ENCODE measurements at regions not wholly inside any gene's neighbourhood (a gene's known extent, or its start where the extent isn't known, plus 50 kb on each side); places are given as distances from the start of the nearest gene placed in this dataset.
"Not testable (repeated sequence)": the region's sequence is repeated elsewhere in the genome, so short reads cannot be mapped to it uniquely, and the experiment has no call there.

GRCh38 chr3:106485217-106485616 lies 616.4 kb upstream of the CBLB start:
- DNase-seq: no peak

GRCh38 chr3:106485802-106486201 lies 617.0 kb upstream of the CBLB start:
- no peak for DNase-seq

DNA sequence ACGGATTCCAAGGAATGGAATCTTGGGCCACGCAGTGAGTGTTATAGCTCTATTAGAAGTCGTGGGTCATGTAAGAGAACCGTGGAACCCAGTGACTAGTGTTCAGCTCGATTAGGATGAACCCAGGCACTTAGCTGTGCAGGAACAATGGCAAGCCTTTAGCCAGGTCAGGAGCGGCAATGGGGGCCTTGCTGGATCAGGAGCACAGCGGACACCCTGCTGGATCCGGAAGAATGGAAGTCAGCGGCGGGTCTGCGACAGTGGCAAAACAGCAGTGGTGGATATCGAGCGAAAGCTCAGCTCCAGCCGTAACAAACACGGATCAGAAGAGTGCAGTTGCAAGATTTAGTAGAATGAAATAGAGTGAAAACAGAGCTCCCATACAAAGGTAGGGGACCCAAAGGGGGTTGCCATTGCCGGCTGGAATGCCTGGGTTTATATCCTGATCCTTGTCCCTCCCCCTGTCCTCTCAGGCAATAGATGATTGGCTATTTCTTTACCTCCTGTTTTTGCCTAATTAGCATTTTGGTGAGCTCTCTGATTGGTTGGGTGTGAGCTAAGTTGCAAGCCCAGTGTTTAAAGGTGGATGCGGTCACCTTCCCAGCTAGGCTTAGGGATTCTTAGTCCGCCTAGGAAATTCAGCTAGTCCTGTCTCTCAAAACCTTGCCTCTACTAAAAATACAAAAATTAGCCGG lies 618.3 kb upstream of the CBLB start:
- not testable (repeated sequence) for DNase-seq

DNA sequence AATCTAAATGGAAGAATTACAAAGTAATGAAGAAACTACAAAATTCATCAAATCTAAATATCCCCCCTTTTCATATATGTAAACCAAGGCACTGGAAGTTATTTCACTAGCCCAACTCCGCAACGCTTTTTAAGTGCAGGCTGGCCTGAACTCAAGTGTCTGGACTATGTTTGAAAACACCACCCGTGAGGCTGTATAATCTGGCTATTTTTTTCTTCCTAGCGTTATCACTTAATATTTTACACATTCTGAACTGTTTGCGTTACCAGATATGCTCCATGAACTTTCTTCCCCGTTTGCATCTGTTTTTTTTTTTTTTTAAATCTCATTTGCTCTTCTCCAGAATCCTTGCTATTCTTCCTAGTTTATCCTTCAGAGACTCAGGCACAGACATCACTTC lies 619.5 kb upstream of the CBLB start:
- no peak for DNase-seq

DNA sequence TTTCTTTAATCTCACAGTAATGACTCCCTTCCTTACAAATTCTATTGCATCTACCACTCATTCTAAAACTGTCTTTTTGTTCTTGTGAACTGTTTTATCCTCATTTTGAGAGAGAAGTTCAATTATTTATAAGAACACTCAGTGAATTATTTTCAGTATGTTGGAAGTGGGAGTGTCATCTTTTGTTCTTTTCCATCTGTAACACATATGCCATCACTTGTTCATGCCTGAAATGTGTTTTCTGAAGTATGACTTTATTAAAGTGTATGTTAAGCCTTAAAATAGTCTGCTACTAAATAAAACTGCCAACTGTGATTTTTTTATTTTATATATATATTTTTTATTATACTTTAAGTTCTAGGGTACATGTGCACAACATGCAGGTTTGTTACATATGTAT lies 623.0 kb upstream of the CBLB start:
- no peak for DNase-seq

DNA sequence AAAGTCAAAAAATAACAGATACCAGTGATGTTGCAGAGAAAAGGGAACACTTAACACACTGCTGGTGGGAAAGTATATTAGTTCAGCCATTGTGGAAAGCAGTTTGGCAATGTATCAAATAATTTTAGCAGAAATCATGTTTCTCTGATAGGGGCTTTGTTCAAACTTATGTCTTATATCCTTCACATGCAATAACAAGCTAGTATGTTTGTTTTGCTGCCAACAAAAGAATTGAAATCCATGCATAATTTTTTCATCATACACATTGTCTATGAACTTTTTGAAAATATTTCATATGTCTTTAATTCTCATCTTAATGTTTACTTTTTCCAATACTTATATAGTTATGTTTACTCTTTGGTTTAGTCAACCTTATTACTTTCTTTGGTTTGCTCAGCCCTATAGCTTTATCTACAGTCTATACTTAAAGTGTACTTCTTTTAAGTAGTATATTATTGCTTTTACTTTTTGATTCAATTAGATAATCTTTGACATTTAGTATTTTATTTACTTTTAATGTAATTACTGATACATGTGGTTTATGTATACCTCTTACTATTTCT lies 639.6 kb upstream of the CBLB start:
- no peak for DNase-seq

DNA sequence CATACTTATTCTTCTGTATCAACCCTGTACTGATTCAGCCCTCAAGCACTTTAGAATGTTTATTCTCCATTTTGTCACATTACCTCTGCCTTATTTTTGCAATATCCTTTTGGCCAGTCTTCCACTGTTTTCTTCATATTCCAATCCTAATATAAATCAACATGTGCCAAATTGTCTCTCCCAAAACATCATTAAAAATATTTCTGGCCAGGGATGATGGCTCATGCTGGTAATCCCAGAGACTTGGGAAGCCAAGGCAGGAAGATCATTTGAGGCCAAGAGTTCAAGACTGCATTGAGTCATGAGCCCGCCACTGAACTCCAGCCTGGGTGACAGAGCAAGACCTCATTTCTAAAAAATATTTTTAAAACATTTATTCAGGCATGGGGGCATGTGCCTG lies 641.4 kb upstream of the CBLB start:
- no peak for DNase-seq

- no peak for DNase-seq
These were observed 644.0 kb upstream of the CBLB start for GRCh38 chr3:106512846-106513245.

GRCh38 chr3:106514431-106514830 lies 645.6 kb upstream of the CBLB start:
- DNase-seq: no peak

DNA sequence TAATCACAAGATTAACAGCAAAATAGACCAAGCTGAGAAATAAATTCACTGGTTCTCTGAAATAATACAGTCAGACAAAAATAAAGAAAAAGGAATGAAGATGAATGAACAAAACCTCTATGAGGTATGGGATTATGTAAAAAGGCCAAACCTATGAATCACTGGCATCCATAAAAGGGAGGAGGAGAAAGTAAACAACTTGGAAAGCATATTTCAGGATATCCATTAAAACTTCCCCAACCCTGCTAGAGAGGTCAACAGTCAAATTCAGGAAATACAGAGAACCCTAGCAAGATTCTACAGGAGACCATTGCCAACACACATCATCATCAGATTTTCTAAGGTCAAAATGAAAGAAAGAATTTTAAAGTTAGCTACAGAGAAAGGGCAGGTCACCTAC lies 649.7 kb upstream of the CBLB start:
- no peak for DNase-seq

DNA sequence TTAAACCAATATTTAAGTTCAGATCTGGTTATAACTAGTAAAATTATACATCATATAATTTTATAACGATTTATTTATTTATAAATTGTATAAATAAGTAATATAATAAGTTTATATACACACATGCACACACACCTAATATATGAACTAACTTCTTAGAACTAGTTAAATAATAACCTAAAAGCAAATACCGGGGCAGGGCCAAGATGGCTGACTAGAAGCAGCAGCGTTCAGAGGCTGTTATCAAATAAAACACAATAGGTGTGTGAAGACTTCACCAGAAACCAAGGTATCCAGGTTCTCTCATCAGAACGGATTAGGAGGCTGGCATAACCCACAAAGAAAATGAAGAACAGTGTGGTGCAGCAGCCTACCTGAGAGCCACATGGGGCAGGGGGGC lies 653.6 kb upstream of the CBLB start:
- no peak for DNase-seq

DNA sequence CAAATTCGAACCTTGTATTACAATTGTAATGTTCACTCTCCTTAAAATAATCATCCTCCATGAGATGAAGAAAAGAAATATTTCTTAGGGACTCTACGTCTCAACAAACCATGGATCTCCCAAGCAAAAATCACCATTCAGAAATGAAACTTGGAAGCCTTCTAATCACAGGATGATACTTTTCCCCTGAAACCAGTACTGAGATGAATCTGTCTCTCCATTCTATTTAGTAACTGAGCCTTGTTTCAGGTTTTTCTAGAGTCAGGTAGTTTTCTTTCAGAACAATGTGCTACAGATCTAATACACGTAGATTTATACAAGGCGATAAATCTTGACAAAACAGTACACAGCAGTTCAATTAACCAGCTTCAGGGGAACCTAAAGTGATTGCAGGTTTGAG lies 660.1 kb upstream of the CBLB start:
- no peak for DNase-seq

DNA sequence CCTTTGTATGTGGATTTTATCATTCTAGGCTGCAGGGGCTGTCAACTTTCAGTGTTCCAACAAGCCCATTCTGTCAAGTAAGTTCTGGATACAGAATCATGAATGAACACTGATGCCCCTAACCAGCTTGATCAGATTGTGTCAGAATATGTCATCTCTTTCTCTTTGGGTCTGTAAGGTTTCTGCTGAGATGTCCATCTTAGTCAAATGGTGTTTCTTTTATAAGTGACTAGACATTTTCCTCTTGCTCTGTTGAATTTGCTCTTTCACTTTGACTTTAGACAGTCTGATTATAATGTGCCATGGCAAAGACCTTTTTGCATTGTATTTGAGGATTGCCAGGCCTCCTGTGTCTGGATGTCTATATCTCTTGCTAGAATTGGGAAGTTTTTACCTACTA lies 660.9 kb upstream of the CBLB start:
- DNase-seq: no peak

DNA sequence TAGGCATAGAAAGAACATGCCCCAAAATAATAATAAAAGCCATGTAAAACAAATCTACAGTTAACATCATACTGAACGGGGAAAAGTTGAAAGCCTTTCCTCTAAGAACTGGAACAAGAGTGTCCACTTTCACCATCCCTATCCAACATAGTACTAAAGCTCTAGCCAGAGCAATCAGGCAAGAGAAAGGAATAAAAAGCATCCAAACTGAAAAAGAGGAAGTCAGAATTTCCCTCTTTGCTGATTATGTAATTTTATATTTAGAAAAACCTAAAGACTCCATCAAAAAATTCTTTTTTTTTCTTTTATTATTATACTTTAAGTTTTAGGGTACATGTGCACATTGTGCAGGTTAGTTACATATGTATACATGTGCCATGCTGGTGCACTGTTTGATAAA lies 661.6 kb upstream of the CBLB start:
- no peak for DNase-seq

DNA sequence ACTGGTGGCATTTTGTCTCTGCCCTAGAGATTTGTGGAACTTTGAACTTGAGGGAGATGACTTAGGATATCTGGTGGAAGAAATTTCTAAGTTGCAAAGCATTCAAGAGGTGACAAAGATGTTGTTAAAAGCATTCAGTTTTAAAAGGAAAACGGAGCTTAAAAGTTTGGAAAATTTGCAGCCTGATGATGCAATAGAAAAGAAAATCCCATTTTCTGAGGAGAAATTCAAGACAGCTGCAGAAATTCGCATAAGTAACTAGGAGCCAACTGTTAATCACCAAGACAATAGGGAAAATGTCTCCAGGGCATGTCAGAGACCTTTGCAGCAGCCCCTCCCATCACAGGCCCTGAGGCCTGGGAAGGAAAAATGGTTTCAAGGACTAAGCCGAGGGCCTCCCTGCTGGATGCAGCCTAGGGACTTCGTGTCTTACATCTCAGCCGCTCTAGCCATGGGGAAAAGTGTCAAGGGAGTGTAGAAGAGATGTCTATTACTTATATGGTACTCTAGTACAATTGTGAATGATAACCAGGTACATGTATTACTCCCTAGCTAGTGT lies 663.0 kb upstream of the CBLB start:
- not testable (repeated sequence) for DNase-seq

GRCh38 chr3:106533093-106533787 lies 664.4 kb upstream of the CBLB start:
- no peak for DNase-seq

DNA sequence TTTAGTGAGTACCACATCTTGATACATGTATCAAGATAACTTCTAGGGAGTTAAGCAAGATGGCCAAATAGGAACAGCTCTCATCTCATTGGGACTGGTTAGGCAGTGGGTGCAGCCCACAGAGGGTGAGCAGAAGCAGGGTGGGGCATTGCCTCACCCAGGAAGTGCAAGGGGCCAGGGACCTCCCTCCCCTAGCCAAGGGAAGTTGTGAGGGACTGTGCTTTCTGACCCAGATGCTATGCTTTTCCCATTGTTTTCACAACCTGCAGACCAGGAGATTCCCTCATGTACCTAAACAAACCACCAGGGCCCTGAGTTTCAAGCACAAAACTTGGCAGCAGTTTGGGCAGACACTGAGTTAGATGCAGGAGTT lies 665.0 kb upstream of the CBLB start:
- DNase-seq: no peak

DNA sequence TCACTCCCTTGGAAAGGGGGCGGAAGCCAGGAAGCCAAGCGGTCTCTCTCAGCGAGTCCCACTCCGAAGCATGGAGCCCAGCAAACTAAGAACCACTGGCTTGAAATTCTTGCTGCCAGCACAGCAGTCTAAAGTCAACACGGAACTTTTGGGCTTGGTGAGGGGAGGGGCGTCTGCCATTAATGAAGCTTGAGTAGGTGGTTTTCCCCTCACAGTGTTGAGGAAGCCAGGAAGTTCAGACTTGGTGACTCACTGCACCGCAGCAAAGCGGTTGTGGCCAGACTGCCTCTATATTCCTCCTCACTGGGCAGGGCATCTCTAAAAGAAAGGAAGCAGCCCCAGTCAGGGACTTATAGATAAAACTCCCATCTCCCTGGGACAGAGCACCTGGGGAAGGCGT lies 665.4 kb upstream of the CBLB start:
- peak; percentile 22 for DNase-seq

GRCh38 chr3:106540743-106541142 lies 671.9 kb upstream of the CBLB start:
- DNase-seq: no peak

- no peak for DNase-seq
These were observed 673.4 kb upstream of the CBLB start for GRCh38 chr3:106542101-106542769.

DNA sequence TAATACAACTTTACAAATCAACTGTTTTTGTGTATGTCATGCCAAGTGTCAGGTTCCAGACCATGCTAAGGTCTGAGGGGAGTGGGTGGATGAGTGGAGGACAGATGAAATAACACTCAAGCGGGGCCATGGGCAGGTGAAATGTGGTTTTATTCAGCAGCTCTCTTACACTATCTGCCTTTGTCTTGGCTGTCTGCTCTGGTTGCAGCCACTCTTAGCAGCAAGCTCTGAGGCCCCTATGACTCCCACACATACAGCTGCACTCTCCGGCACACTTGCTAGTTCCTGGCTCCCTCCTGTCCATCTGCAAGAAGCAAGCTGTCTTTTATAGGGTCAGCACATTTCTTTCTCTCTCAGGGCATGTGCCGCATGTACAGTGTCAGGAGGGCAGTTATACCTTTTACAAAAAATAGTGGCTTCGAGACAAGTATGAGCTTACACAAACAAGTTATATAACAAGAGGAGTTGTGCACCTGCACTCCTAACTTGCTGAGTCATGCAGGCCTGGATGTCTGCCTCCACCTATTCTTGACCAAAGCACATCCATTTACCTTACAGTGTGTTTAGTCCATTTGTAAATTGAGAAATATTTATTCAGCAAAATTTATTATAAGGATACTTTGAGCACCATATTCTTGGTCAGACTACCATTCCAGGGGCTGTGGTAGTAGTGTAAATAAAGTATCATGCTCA lies 683.7 kb upstream of the CBLB start:
- DNase-seq: no peak

GRCh38 chr3:106560451-106560966 lies 691.7 kb upstream of the CBLB start:
- no peak for DNase-seq

DNA sequence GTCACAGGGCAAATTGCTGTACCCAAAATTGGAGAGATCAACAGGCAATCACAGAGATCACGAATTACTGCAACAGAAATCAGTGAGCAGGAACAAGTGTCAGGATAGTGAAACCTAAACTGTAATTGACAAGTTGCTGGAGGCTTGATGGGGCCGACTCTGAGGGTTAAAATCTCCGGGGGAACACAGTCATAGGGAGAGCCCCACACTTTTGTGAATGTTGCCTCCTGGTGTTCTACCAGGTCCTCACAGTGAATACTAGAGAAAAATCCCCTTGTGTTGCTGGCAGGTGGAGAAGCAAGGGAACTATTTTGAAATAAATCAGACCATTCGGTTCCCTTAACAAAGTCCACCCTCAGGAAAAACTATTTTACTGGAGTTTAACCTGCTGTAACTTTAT lies 697.5 kb upstream of the CBLB start:
- no peak for DNase-seq
